ENCODE measurements at regions not wholly inside any gene's neighbourhood (a gene's known extent, or its start where the extent isn't known, plus 50 kb on each side); places are given as distances from the start of the nearest gene placed in this dataset.

DNA sequence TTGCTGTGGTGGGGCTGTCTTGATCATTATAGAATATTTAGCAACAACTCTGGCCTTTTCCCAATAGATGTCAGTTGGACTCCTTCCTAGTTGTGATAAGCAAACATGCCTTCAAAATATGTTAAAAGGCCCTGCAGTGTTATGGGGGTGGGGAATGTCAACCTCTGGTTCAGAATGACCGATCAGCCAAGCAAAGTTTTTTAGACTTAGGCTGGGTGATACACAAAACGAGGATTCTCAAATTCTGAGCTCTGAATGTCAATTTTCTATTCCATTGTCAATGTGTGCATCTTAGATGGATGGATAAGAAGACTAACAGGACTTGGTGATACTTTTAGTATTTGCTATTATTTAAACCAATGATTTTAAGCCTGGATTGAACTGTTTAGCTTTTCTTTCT, 940.0 kb upstream of the GRIA3 start:
- Histone ChIP-seq H3K27me3 (replicated peaks in 1 of 7) (no peaks in the 10 kb centered on the region), H3K4me3 (no peak overlapping the region), H3K4me1 (no peaks in the 10 kb centered on the region), H3K27ac (no peak overlapping the region), H3K36me3 (no peaks in the 10 kb centered on the region), H3K9me3 (no peaks in the 10 kb centered on the region)
- no peak for DNase-seq
- intact Hi-C loops (cut with DNase I; ENCODE audit: low total_unique reads): no loop called here
- 40 to 52% (median 51%) methylated on average over 2 of the region's 2 CpGs for WGBS, 5 donors
- TF ChIP-seq POLR2AphosphoS5 (IDR thresholded peaks at IDR 0.05): no peak
- TF ChIP-seq POLR2A (IDR thresholded peaks at IDR 0.05): no peak
- TF ChIP-seq, protein P1, sequence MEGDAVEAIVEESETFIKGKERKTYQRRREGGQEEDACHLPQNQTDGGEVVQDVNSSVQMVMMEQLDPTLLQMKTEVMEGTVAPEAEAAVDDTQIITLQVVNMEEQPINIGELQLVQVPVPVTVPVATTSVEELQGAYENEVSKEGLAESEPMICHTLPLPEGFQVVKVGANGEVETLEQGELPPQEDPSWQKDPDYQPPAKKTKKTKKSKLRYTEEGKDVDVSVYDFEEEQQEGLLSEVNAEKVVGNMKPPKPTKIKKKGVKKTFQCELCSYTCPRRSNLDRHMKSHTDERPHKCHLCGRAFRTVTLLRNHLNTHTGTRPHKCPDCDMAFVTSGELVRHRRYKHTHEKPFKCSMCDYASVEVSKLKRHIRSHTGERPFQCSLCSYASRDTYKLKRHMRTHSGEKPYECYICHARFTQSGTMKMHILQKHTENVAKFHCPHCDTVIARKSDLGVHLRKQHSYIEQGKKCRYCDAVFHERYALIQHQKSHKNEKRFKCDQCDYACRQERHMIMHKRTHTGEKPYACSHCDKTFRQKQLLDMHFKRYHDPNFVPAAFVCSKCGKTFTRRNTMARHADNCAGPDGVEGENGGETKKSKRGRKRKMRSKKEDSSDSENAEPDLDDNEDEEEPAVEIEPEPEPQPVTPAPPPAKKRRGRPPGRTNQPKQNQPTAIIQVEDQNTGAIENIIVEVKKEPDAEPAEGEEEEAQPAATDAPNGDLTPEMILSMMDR (IDR thresholded peaks at IDR 0.05 in 8 of 11, conservative IDR thresholded peaks at IDR 0.05 in 3 of 11): no peak

DNA sequence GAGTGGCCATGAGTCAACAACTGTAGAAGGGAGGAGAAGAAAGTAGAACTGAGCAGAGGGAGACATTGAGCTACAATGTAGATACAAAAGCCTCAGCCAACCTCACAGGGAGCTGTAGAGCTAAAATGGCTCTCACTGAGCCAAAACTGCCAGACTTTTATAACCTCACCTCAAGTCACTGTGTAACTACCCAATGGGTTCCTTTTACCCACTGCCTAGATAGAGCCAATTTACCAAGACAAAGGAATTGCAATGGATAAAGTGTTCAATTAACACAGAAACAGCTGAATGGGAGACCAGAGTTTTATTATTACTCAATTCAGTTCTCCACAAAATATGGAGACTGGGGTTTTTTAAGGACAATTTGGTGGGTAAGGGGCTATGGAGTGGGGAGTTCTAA, 938.9 kb upstream of the GRIA3 start:
- H3K4me3 ChIP-seq: no peak overlapping the region
- intact Hi-C loops (cut with DNase I; ENCODE audit: low total_unique reads): no loop called here
- H3K4me1 ChIP-seq: no peaks in the 10 kb centered on the region
- DNase-seq: no peak
- TF ChIP-seq POLR2AphosphoS5 (IDR thresholded peaks at IDR 0.05) (no peak), POLR2A (IDR thresholded peaks at IDR 0.05) (no peak)
- TF ChIP-seq, protein P1 (IDR thresholded peaks at IDR 0.05 in 8 of 11, conservative IDR thresholded peaks at IDR 0.05 in 3 of 11): no peak
- H3K27ac ChIP-seq: no peak overlapping the region
- H3K27me3 ChIP-seq (replicated peaks in 1 of 7): no peaks in the 10 kb centered on the region
- no peaks in the 10 kb centered on the region for H3K36me3 ChIP-seq
- H3K9me3 ChIP-seq: no peaks in the 10 kb centered on the region

DNA sequence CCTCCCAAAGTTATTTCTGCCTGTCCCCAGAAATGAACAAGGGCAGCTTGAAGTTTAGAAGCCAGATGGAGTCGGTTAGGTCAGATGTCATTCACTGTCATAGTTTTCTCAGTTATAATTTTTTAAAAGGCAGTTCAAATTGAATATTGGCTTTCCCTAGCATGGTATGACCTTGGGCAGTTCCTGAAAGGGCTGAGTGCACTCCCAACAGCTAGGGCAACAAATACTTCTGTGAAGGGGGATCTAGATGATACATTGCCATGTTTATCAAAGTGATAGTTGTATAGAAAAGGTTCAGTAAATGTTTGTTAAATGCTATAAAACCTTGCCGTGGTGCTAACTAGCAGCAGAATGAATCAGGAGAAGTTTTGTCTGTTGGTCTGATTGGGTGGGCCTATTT, 938.1 kb upstream of the GRIA3 start:
- no peaks in the 10 kb centered on the region for H3K9me3 ChIP-seq
- no peak overlapping the region for H3K4me3 ChIP-seq
- TF ChIP-seq POLR2A (IDR thresholded peaks at IDR 0.05): no peak
- TF ChIP-seq, protein P1 (IDR thresholded peaks at IDR 0.05 in 8 of 11, conservative IDR thresholded peaks at IDR 0.05 in 3 of 11): no peak
- H3K4me1 ChIP-seq: no peaks in the 10 kb centered on the region
- DNase-seq: no peak
- H3K27ac ChIP-seq: no peak overlapping the region
- H3K27me3 ChIP-seq (replicated peaks in 1 of 7): no peaks in the 10 kb centered on the region
- no peaks in the 10 kb centered on the region for H3K36me3 ChIP-seq
- intact Hi-C loops (cut with DNase I; ENCODE audit: low total_unique reads): no loop called here
- WGBS, 5 donors: 60 to 77% (median 68%) methylated on average over 2 of the region's 2 CpGs

DNA sequence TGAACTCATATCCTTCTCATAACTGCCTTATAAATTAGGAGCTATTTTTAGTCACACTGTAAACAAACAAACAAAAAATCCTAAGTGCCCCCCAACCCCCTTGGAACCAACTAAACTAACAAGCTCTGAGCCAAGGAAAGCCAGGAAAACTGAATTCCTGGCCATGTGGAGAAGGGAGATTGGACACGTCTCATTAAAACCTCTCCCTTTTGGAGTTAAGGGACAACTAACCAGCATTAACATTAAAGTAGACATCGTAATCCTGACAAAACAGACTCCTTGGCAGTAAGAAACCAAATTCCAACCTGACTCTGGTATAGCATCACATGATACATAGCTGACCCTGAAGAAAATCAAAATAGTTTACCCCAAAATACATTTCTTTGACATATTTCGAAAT, 937.1 kb upstream of the GRIA3 start:
- no peak for DNase-seq
- no peaks in the 10 kb centered on the region for H3K9me3 ChIP-seq
- H3K4me1 ChIP-seq: no peaks in the 10 kb centered on the region
- H3K27me3 ChIP-seq (replicated peaks in 1 of 7): no peaks in the 10 kb centered on the region
- TF ChIP-seq, protein P1 (IDR thresholded peaks at IDR 0.05 in 8 of 11, conservative IDR thresholded peaks at IDR 0.05 in 3 of 11): no peak
- TF ChIP-seq POLR2A (IDR thresholded peaks at IDR 0.05): no peak
- no peak for TF ChIP-seq POLR2AphosphoS5 (IDR thresholded peaks at IDR 0.05)
- H3K36me3 ChIP-seq: no peaks in the 10 kb centered on the region
- no peak overlapping the region for H3K27ac ChIP-seq
- H3K4me3 ChIP-seq: no peak overlapping the region
- 56 to 78% (median 73%) methylated on average over 3 of the region's 3 CpGs for WGBS, 5 donors
- intact Hi-C loops (cut with DNase I; ENCODE audit: low total_unique reads): no loop called here

Data from spleen (tissue), 11 donors.